A549 (cell line): ENCODE measurements at regions not wholly inside any gene's neighbourhood (a gene's known extent, or its start where the extent isn't known, plus 50 kb on each side); places are given as distances from the start of the nearest gene placed in this dataset.

Experiments
- ATAC-seq, 2 experiments: fragments of 200-7000 bp in 1 of 2; fragments of >200 bp in 1 of 2; cut with Nextera tagmentation in 1 of 2; cut with Tn5 transposase in 1 of 2; 3 replicates each; pipeline versions ENCODE4 v1.8.0 to v1.9.1; 2018 to 2020; ENCODE audit warnings: mild to moderate bottlenecking in 1 of 2, moderate library complexity in 1 of 2
- CTCF ChIA-PET: fragments of 300-600 bp; sonication (Branson Sonifier 250); formaldehyde crosslinking; extraction: SDS; loops from one replicate; lab custom pipeline; 2021; ENCODE audit warnings: antibody characterized with exemption, inconsistent platforms; lab: Yijun Ruan, JAX
- POLR2A ChIA-PET: fragments of 350-600 bp; formaldehyde crosslinking; extraction: SDS; loops from one replicate; lab custom pipeline; 2021; ENCODE audit warnings: antibody characterized with exemption, inconsistent platforms; lab: Yijun Ruan, JAX
- DNase-seq, 2 experiments: peaks; one replicate each; pipeline versions ENCODE4 v3.0.0 to v3.0.0-alpha.2; 2011 to 2016; ENCODE audit warnings: low read depth in 1 of 2, low spot score in 1 of 2
- FAIRE-seq: peaks from 2 replicates; lab custom pipeline; 2011; peaks lifted over from hg19 to GRCh38; lab: Jason Lieb, UNC
- H3K27ac ChIP-seq, 2 experiments: fragments of >200 bp; sonication (Bioruptor Twin); formaldehyde crosslinking; 3 replicates each; pipeline ENCODE4 v1.5.1; 2016 to 2017
- H3K4me1 ChIP-seq: fragments of >200 bp; sonication (Bioruptor Twin); formaldehyde crosslinking; 3 replicates; pipeline ENCODE4 v1.6.1; 2016
- H3K4me2 ChIP-seq: fragments of >200 bp; sonication (Bioruptor Twin); formaldehyde crosslinking; 3 replicates; pipeline ENCODE4 v1.6.1; 2016
- H3K4me3 ChIP-seq: fragments of >200 bp; sonication (Bioruptor Twin); formaldehyde crosslinking; 3 replicates; pipeline ENCODE4 v1.5.1; 2016
- H3K9me3 ChIP-seq: fragments of >200 bp; sonication (Bioruptor Twin); formaldehyde crosslinking; 3 replicates; pipeline ENCODE4 v1.6.1; 2016
- CEBPB ChIP-seq, 2 experiments: fragments of >200 bp in 1 of 2; sonication (Bioruptor Twin) in 1 of 2; formaldehyde crosslinking in 1 of 2; IDR thresholded peaks; 2 replicates each; pipeline ENCODE4 v1.6.1; 2012 to 2016
- CHD2 ChIP-seq: fragments of 150-350 bp; IDR thresholded peaks from 2 replicates; pipeline ENCODE4 v1.6.1; 2014; ENCODE audit warnings: low read length; ENCODE audit not compliant: partially characterized antibody
- CHD4 ChIP-seq: fragments of 200-600 bp; sonication (generic); IDR thresholded peaks from 2 replicates; pipeline ENCODE4 v1.6.1; 2016; ENCODE audit warnings: antibody characterized with exemption, mild to moderate bottlenecking, borderline replicate concordance
- FOSL2 ChIP-seq, 2 experiments: fragments of 450-650 bp in 1 of 2; fragments of >200 bp in 1 of 2; sonication (Bioruptor Twin) in 1 of 2; formaldehyde crosslinking; IDR thresholded peaks; 2 replicates each; pipeline versions ENCODE4 v1.5.0 to v1.6.1; 2016 to 2020; ENCODE audit warnings: mild to moderate bottlenecking in 1 of 2, moderate library complexity in 1 of 2
- FOXS1 ChIP-seq: fragments of 250-450 bp; sonication (Bioruptor Pico); IDR thresholded peaks from 2 replicates; pipeline ENCODE4 v1.5.0; 2020; ENCODE audit warnings: mild to moderate bottlenecking, moderate library complexity
- HEYL ChIP-seq: fragments of 250-450 bp; sonication (Bioruptor Pico); IDR thresholded peaks from 2 replicates; pipeline ENCODE4 v1.8.0; 2021; ENCODE audit warnings: mild to moderate bottlenecking, moderate library complexity
- HMGXB4 ChIP-seq: fragments of 250-450 bp; sonication (Bioruptor Pico); IDR thresholded peaks from 2 replicates; pipeline ENCODE4 v1.5.0; 2021; ENCODE audit warnings: mild to moderate bottlenecking, moderate library complexity, borderline replicate concordance
- HOXB13 ChIP-seq: fragments of 250-450 bp; sonication (Bioruptor Pico); IDR thresholded peaks from 2 replicates; pipeline ENCODE4 v1.5.0; 2020; ENCODE audit warnings: low read depth, mild to moderate bottlenecking, moderate library complexity
- JUNB ChIP-seq: fragments of >200 bp; sonication (Bioruptor Twin); formaldehyde crosslinking; IDR thresholded peaks from 2 replicates; pipeline ENCODE4 v1.6.1; 2016
- NPAS2 ChIP-seq: fragments of 250-450 bp; sonication (Bioruptor Pico); IDR thresholded peaks from 2 replicates; pipeline ENCODE4 v1.8.0; 2022; ENCODE audit warnings: mild to moderate bottlenecking, moderate library complexity, borderline replicate concordance
- RAD21 ChIP-seq, 2 experiments: fragments of >200 bp in 1 of 2; sonication (Bioruptor Twin) in 1 of 2; formaldehyde crosslinking in 1 of 2; IDR thresholded peaks in 1 of 2; conservative IDR thresholded peaks in 1 of 2; 2 replicates in 1 of 2; 3 replicates in 1 of 2; pipeline ENCODE4 v1.6.1; 2012 to 2018; ENCODE audit warnings: inconsistent platforms in 1 of 2
- RARB ChIP-seq: fragments of 250-450 bp; sonication (Bioruptor Pico); IDR thresholded peaks from 2 replicates; pipeline ENCODE4 v1.8.0; 2021; ENCODE audit warnings: mild to moderate bottlenecking, moderate library complexity
- TP53 ChIP-seq: fragments of 250-450 bp; sonication (Bioruptor Pico); IDR thresholded peaks from 2 replicates; pipeline ENCODE4 v1.5.0; 2021; ENCODE audit warnings: mild to moderate bottlenecking, moderate library complexity
- WGBS: methylation state at CpG from one replicate; pipeline ENCODE4 v1.1.6; 2017; ENCODE audit errors: missing lambda C conversion rate; 5-methylcytosine and 5-hydroxymethylcytosine counted together
- TF ChIP-seq, protein P1 (sequence below): IDR thresholded peaks from 2 replicates; pipeline ENCODE4 v1.6.1; 2012
- TF ChIP-seq, protein P2 (sequence below): fragments of >200 bp; sonication (Bioruptor Twin); formaldehyde crosslinking; IDR thresholded peaks from 2 replicates; pipeline ENCODE4 v1.6.1; 2016
- TF ChIP-seq, protein P3 (sequence below): fragments of 250-450 bp; sonication (Bioruptor Pico); IDR thresholded peaks from 2 replicates; pipeline ENCODE4 v1.5.0; 2020; ENCODE audit warnings: low read depth, mild to moderate bottlenecking, moderate library complexity
- TF ChIP-seq, protein P4 (sequence below): fragments of 450-650 bp; IDR thresholded peaks from 2 replicates; pipeline ENCODE4 v1.6.1; 2014; ENCODE audit warnings: antibody characterized with exemption

DNA sequence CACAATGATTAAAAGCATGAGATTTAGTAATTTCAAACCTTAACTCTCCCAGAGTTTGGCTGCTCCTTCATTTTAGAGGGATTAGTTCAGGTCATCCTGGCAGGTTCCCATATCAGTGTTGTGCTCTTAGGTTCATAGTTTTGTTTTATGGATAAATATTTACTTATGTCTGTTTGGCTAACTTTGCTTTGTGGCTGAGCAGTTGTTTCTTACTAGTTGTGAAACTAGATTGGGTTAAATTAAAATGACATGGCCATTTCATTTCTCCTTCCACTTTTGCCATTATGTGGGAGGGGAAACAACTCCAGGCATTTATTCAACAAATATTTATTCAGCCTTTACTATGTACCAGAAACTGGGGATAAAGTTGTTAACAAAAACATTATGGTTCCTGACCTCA is 158.8 kb downstream of the TMTC3 start:
- no peak for FAIRE-seq
- H3K27ac ChIP-seq, result peak overlapping the region; percentile 78 to 84
- POLR2A ChIA-PET, result no interaction called here
- peaks cover 50% of the 10 kb centered on the region for H3K4me1 ChIP-seq
- CTCF ChIA-PET, result interaction anchor here (1.8 kb wide), 1 partner anchor 279 kb away, joined by 6 read pairs; the partner anchor contains the start of gene KITLG
- no peak overlapping the region for H3K4me3 ChIP-seq
- TF ChIP-seq CHD4 (no peak), CEBPB (IDR thresholded peaks at IDR 0.05) (peak in 1 of 2 experiments; percentile 55; a peak in 1 of 4 replicates), NPAS2 (CRISPR knock-in tag) (no peak), CHD2 (no peak), TP53 (CRISPR knock-in tag) (no peak), FOSL2 (IDR thresholded peaks at IDR 0.05) (no peak), FOSL2 (CRISPR knock-in tag; IDR thresholded peaks at IDR 0.05) (peak; percentile 20), HEYL (CRISPR knock-in tag) (no peak), RAD21 (conservative IDR thresholded peaks at IDR 0.05 in 1 of 2, IDR thresholded peaks at IDR 0.05 in 1 of 2) (peak in 1 of 2 experiments; percentile 20; a peak in 1 of 5 replicates), HOXB13 (CRISPR knock-in tag) (no peak), HMGXB4 (CRISPR knock-in tag) (peak; percentile 28; the same call in 1 of the 2 replicates)
- TF ChIP-seq, protein P1, sequence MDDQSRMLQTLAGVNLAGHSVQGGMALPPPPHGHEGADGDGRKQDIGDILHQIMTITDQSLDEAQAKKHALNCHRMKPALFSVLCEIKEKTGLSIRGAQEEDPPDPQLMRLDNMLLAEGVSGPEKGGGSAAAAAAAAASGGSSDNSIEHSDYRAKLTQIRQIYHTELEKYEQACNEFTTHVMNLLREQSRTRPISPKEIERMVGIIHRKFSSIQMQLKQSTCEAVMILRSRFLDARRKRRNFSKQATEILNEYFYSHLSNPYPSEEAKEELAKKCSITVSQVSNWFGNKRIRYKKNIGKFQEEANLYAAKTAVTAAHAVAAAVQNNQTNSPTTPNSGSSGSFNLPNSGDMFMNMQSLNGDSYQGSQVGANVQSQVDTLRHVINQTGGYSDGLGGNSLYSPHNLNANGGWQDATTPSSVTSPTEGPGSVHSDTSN, result no peak
- TF ChIP-seq, protein P2, sequence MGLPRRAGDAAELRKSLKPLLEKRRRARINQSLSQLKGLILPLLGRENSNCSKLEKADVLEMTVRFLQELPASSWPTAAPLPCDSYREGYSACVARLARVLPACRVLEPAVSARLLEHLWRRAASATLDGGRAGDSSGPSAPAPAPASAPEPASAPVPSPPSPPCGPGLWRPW, result no peak
- peak in 1 of 2 experiments; percentile 45; a peak in 3 of 6 replicates for ATAC-seq
- no peaks in the 10 kb centered on the region for H3K9me3 ChIP-seq
- peak in 1 of 2 experiments; percentile 79 for DNase-seq
- H3K4me2 ChIP-seq, result peak overlapping the region; percentile 51

DNA sequence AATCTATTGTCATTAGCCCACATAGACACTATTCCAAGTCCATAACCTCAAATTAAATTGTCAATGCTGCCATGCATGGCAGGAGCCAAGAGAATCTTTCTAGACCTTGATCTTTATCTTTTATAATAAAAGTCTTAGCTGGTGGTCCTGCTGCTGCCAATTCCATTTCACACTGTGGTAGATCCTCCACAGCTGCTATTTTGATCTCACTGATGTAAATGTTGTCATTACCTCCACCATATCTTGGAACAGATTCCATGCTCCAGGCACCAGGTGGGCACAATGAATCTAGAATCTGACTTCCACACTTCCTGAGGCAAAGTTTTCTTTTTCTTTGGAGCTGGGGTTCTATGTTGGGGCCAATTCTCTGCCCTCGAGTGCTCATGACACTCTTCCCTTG is 161.2 kb downstream of the TMTC3 start:
- POLR2A ChIA-PET, result no interaction called here
- no peak for FAIRE-seq
- no peak for TF ChIP-seq FOSL2 (IDR thresholded peaks at IDR 0.05)
- TF ChIP-seq FOSL2 (CRISPR knock-in tag; IDR thresholded peaks at IDR 0.05), result no peak
- TF ChIP-seq JUNB, result no peak
- TF ChIP-seq, protein P3, sequence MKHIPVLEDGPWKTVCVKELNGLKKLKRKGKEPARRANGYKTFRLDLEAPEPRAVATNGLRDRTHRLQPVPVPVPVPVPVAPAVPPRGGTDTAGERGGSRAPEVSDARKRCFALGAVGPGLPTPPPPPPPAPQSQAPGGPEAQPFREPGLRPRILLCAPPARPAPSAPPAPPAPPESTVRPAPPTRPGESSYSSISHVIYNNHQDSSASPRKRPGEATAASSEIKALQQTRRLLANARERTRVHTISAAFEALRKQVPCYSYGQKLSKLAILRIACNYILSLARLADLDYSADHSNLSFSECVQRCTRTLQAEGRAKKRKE (CRISPR knock-in tag), result no peak
- TF ChIP-seq RARB (CRISPR knock-in tag), result no peak
- TF ChIP-seq NPAS2 (CRISPR knock-in tag), result no peak
- TF ChIP-seq FOXS1 (CRISPR knock-in tag), result no peak
- TF ChIP-seq, protein P4, sequence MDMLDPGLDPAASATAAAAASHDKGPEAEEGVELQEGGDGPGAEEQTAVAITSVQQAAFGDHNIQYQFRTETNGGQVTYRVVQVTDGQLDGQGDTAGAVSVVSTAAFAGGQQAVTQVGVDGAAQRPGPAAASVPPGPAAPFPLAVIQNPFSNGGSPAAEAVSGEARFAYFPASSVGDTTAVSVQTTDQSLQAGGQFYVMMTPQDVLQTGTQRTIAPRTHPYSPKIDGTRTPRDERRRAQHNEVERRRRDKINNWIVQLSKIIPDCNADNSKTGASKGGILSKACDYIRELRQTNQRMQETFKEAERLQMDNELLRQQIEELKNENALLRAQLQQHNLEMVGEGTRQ, result no peak

More for the DNA sequence above, 161.2 kb downstream of the TMTC3 start:
- no peak overlapping the region for H3K4me3 ChIP-seq
- DNase-seq (no peak), ATAC-seq (no peak)
- no peaks in the 10 kb centered on the region for H3K9me3 ChIP-seq
- 0 out of 6 replicates have a peak overlapping the region, but pooled peaks of 1 of the 2 experiments have one; percentile 36 for H3K27ac ChIP-seq
- 77% methylated on average over 1 of the region's 1 CpG for WGBS
- CTCF ChIA-PET, result no interaction called here
- no peak overlapping the region for H3K4me2 ChIP-seq
- H3K4me1 ChIP-seq, result peaks cover 65% of the 10 kb centered on the region
